IPS-18a (cell line): ENCODE measurements at regions not wholly inside any gene's neighbourhood (a gene's known extent, or its start where the extent isn't known, plus 50 kb on each side); places are given as distances from the start of the nearest gene placed in this dataset.
"Not testable (repeated sequence)": the region's sequence is repeated elsewhere in the genome, so short reads cannot be mapped to it uniquely, and the experiment has no call there.

Experiments used
- H3K27ac ChIP-seq: one replicate; pipeline ENCODE4 v1.5.1; 2013; ENCODE audit warnings: low read length
- H3K27me3 ChIP-seq: one replicate; pipeline ENCODE4 v1.6.1; 2013; ENCODE audit warnings: mild to moderate bottlenecking, low read length; ENCODE audit not compliant: control insufficient read depth, insufficient read depth
- H3K36me3 ChIP-seq: one replicate; pipeline ENCODE4 v1.6.1; 2013; ENCODE audit warnings: low read depth, low read length; ENCODE audit not compliant: control insufficient read depth
- H3K4me1 ChIP-seq: one replicate; pipeline ENCODE4 v1.6.1; 2013; ENCODE audit warnings: low read depth, low read length; ENCODE audit not compliant: control insufficient read depth
- H3K4me3 ChIP-seq: one replicate; pipeline ENCODE4 v1.5.1; 2013; ENCODE audit warnings: low read length
- H3K9ac ChIP-seq: one replicate; pipeline ENCODE4 v1.6.1; 2013; ENCODE audit warnings: mild to moderate bottlenecking, low read length, moderate library complexity
- H3K9me3 ChIP-seq: one replicate; pipeline ENCODE4 v1.6.1; 2013; ENCODE audit warnings: low read depth, low read length; ENCODE audit not compliant: control insufficient read depth

- Histone ChIP-seq H3K27ac (no peak overlapping the region), H3K4me1 (peaks cover 14% of the 10 kb centered on the region), H3K27me3 (no peaks in the 10 kb centered on the region), H3K36me3 (no peaks in the 10 kb centered on the region), H3K9me3 (no peaks in the 10 kb centered on the region), H3K4me3 (no peak overlapping the region), H3K9ac (no peak overlapping the region)
Observed at GRCh38 chr12:20096430-20096829, 271.9 kb upstream of the PDE3A start.

GRCh38 chr12:20097626-20098025, 270.7 kb upstream of the PDE3A start:
- Histone ChIP-seq H3K36me3 (no peaks in the 10 kb centered on the region), H3K4me1 (peaks cover 14% of the 10 kb centered on the region), H3K9me3 (no peaks in the 10 kb centered on the region), H3K4me3 (no peak overlapping the region), H3K9ac (no peak overlapping the region), H3K27ac (no peak overlapping the region), H3K27me3 (no peaks in the 10 kb centered on the region)

- Histone ChIP-seq H3K4me3 (no peak overlapping the region), H3K27ac (peak overlapping the region; percentile 24), H3K4me1 (peaks cover 14% of the 10 kb centered on the region), H3K36me3 (no peaks in the 10 kb centered on the region), H3K9me3 (no peaks in the 10 kb centered on the region), H3K27me3 (no peaks in the 10 kb centered on the region), H3K9ac (no peak overlapping the region)
Observed at GRCh38 chr12:20099395-20100183, 268.7 kb upstream of the PDE3A start.

- H3K9ac ChIP-seq: no peak overlapping the region
- no peaks in the 10 kb centered on the region for H3K27me3 ChIP-seq
- H3K4me1 ChIP-seq: peaks cover 14% of the 10 kb centered on the region
- no peak overlapping the region for H3K4me3 ChIP-seq
- no peaks in the 10 kb centered on the region for H3K9me3 ChIP-seq
- no peaks in the 10 kb centered on the region for H3K36me3 ChIP-seq
- no peak overlapping the region for H3K27ac ChIP-seq
Observed at GRCh38 chr12:20101046-20101445, 267.3 kb upstream of the PDE3A start.

GRCh38 chr12:20105943-20106342, 262.4 kb upstream of the PDE3A start:
- H3K27me3 ChIP-seq: no peaks in the 10 kb centered on the region
- no peak overlapping the region for H3K27ac ChIP-seq
- H3K9me3 ChIP-seq: no peaks in the 10 kb centered on the region
- no peaks in the 10 kb centered on the region for H3K36me3 ChIP-seq
- peaks cover 18% of the 10 kb centered on the region for H3K4me1 ChIP-seq
- H3K9ac ChIP-seq: no peak overlapping the region
- H3K4me3 ChIP-seq: no peak overlapping the region

GRCh38 chr12:20109676-20110075, 258.7 kb upstream of the PDE3A start:
- Histone ChIP-seq H3K9ac (peak overlapping the region; percentile 10), H3K4me3 (peak overlapping the region; percentile 39), H3K27me3 (no peaks in the 10 kb centered on the region), H3K27ac (peak overlapping the region; percentile 33), H3K4me1 (peaks cover 18% of the 10 kb centered on the region), H3K9me3 (no peaks in the 10 kb centered on the region), H3K36me3 (no peaks in the 10 kb centered on the region)

- H3K4me1 ChIP-seq: not testable (repeated sequence)
Observed at GRCh38 chr12:20115371-20115770, 253.0 kb upstream of the PDE3A start.

GRCh38 chr12:20119596-20120402, 248.5 kb upstream of the PDE3A start:
- Histone ChIP-seq H3K36me3 (no peaks in the 10 kb centered on the region), H3K27me3 (no peaks in the 10 kb centered on the region), H3K9me3 (no peaks in the 10 kb centered on the region), H3K9ac (no peak overlapping the region), H3K27ac (no peak overlapping the region), H3K4me1 (no peaks in the 10 kb centered on the region), H3K4me3 (no peak overlapping the region)

More at GRCh38 chr12:20115371-20115770, 253.0 kb upstream of the PDE3A start:
- not testable (repeated sequence) for H3K36me3 ChIP-seq, H3K4me3 ChIP-seq, H3K27ac ChIP-seq, H3K9ac ChIP-seq, H3K9me3 ChIP-seq, H3K27me3 ChIP-seq

GRCh38 chr12:20120403-20120725, 248.0 kb upstream of the PDE3A start:
- no peak overlapping the region for H3K4me3 ChIP-seq
- no peak overlapping the region for H3K9ac ChIP-seq
- no peak overlapping the region for H3K27ac ChIP-seq

GRCh38 chr12:20122274-20122673, 246.1 kb upstream of the PDE3A start:
- no peaks in the 10 kb centered on the region for H3K9me3 ChIP-seq
- no peak overlapping the region for H3K4me3 ChIP-seq
- no peaks in the 10 kb centered on the region for H3K36me3 ChIP-seq
- no peaks in the 10 kb centered on the region for H3K27me3 ChIP-seq
- H3K4me1 ChIP-seq: no peaks in the 10 kb centered on the region
- no peak overlapping the region for H3K27ac ChIP-seq
- no peak overlapping the region for H3K9ac ChIP-seq

More at GRCh38 chr12:20120403-20120725, 248.0 kb upstream of the PDE3A start:
- Histone ChIP-seq H3K36me3 (no peaks in the 10 kb centered on the region), H3K4me1 (no peaks in the 10 kb centered on the region), H3K9me3 (no peaks in the 10 kb centered on the region), H3K27me3 (no peaks in the 10 kb centered on the region)

GRCh38 chr12:20123465-20123864, 244.9 kb upstream of the PDE3A start:
- H3K9ac ChIP-seq: no peak overlapping the region
- no peaks in the 10 kb centered on the region for H3K27me3 ChIP-seq
- no peak overlapping the region for H3K27ac ChIP-seq
- no peaks in the 10 kb centered on the region for H3K4me1 ChIP-seq
- H3K36me3 ChIP-seq: no peaks in the 10 kb centered on the region
- no peaks in the 10 kb centered on the region for H3K9me3 ChIP-seq
- no peak overlapping the region for H3K4me3 ChIP-seq
